Neutrophil (primary cell): ENCODE measurements at regions not wholly inside any gene's neighbourhood (a gene's known extent, or its start where the extent isn't known, plus 50 kb on each side); places are given as distances from the start of the nearest gene placed in this dataset.

Experiments
- H3K27ac ChIP-seq: fragments of 200-600 bp; sonication (generic); 2 replicates; pipeline ENCODE4 v1.5.1; 2016; ENCODE audit warnings: mild to moderate bottlenecking, moderate library complexity
- H3K27me3 ChIP-seq: fragments of 200-600 bp; sonication (generic); 2 replicates; pipeline ENCODE4 v1.6.0; 2016; ENCODE audit warnings: mild to moderate bottlenecking
- H3K36me3 ChIP-seq: fragments of 200-600 bp; sonication (generic); 2 replicates; pipeline ENCODE4 v1.5.1; 2017
- H3K4me1 ChIP-seq, 2 experiments: fragments of 200-600 bp in 1 of 2; sonication (generic) in 1 of 2; 1 replicate in 1 of 2; 2 replicates in 1 of 2; pipeline versions ENCODE4 v1.5.1 to v1.6.1; 2013 to 2016; ENCODE audit warnings: low read depth in 1 of 2, low read length in 1 of 2, mild to moderate bottlenecking in 1 of 2, moderate library complexity in 1 of 2; ENCODE audit not compliant: control insufficient read depth in 1 of 2, insufficient read depth in 1 of 2
- H3K4me3 ChIP-seq, 2 experiments: fragments of 200-600 bp in 1 of 2; sonication (generic) in 1 of 2; 1 replicate in 1 of 2; 2 replicates in 1 of 2; pipeline ENCODE4 v1.5.1; 2013 to 2016; ENCODE audit warnings: low read depth in 1 of 2, low read length in 1 of 2, mild to moderate bottlenecking in 1 of 2, moderate library complexity in 1 of 2
- H3K9me3 ChIP-seq: fragments of 200-600 bp; sonication (generic); 2 replicates; pipeline ENCODE4 v1.5.1; 2016
- CTCF ChIP-seq: fragments of 200-600 bp; sonication (generic); IDR thresholded peaks from 2 replicates; pipeline ENCODE4 v1.5.1; 2016; ENCODE audit warnings: antibody characterized with exemption

- no peaks in the 10 kb centered on the region for H3K4me1 ChIP-seq
- H3K36me3 ChIP-seq: no peaks in the 10 kb centered on the region
- no peak for TF ChIP-seq CTCF
- H3K4me3 ChIP-seq: no peak overlapping the region
- no peaks in the 10 kb centered on the region for H3K27me3 ChIP-seq
- H3K9me3 ChIP-seq: no peaks in the 10 kb centered on the region
- H3K27ac ChIP-seq: no peak overlapping the region
Observed at GRCh38 chr18:42305869-42306593, 351.0 kb downstream of the PIK3C3 start.

GRCh38 chr18:42306594-42306980 is 351.6 kb downstream of the PIK3C3 start:
- H3K27me3 ChIP-seq: no peaks in the 10 kb centered on the region
- no peak overlapping the region for H3K4me3 ChIP-seq
- H3K4me1 ChIP-seq: no peaks in the 10 kb centered on the region
- no peaks in the 10 kb centered on the region for H3K36me3 ChIP-seq
- H3K27ac ChIP-seq: no peak overlapping the region
- no peaks in the 10 kb centered on the region for H3K9me3 ChIP-seq
- no peak for TF ChIP-seq CTCF

GRCh38 chr18:42310956-42311355 is 355.9 kb downstream of the PIK3C3 start:
- Histone ChIP-seq H3K27ac (no peak overlapping the region), H3K36me3 (no peaks in the 10 kb centered on the region), H3K4me3 (no peak overlapping the region), H3K27me3 (no peaks in the 10 kb centered on the region), H3K9me3 (no peaks in the 10 kb centered on the region), H3K4me1 (no peaks in the 10 kb centered on the region)
- no peak for TF ChIP-seq CTCF

GRCh38 chr18:42326752-42327151 is 371.7 kb downstream of the PIK3C3 start:
- TF ChIP-seq CTCF: no peak
- H3K36me3 ChIP-seq: no peaks in the 10 kb centered on the region
- no peaks in the 10 kb centered on the region for H3K9me3 ChIP-seq
- no peaks in the 10 kb centered on the region for H3K27me3 ChIP-seq
- no peak overlapping the region for H3K4me3 ChIP-seq
- no peak overlapping the region for H3K27ac ChIP-seq
- H3K4me1 ChIP-seq: no peaks in the 10 kb centered on the region

- Histone ChIP-seq H3K27me3 (no peaks in the 10 kb centered on the region), H3K4me3 (no peak overlapping the region), H3K4me1 (no peaks in the 10 kb centered on the region), H3K36me3 (no peaks in the 10 kb centered on the region), H3K27ac (no peak overlapping the region), H3K9me3 (no peaks in the 10 kb centered on the region)
- TF ChIP-seq CTCF: no peak
Observed at GRCh38 chr18:42328931-42329330, 373.9 kb downstream of the PIK3C3 start.

- Histone ChIP-seq H3K36me3 (no peaks in the 10 kb centered on the region), H3K4me1 (no peaks in the 10 kb centered on the region), H3K9me3 (no peaks in the 10 kb centered on the region), H3K27ac (no peak overlapping the region), H3K27me3 (no peaks in the 10 kb centered on the region), H3K4me3 (no peak overlapping the region)
- TF ChIP-seq CTCF: no peak
Observed at GRCh38 chr18:42330296-42330695, 375.3 kb downstream of the PIK3C3 start.
